Endodermal cell (in vitro differentiated cells): ENCODE measurements at regions not wholly inside any gene's neighbourhood (a gene's known extent, or its start where the extent isn't known, plus 50 kb on each side); places are given as distances from the start of the nearest gene placed in this dataset.

Source experiments
- DNase-seq: peaks from one replicate; pipeline ENCODE4 v3.0.0-alpha.2; 2017
- H3K27ac ChIP-seq: 2 replicates; pipeline ENCODE4 v1.5.1; 2013; ENCODE audit warnings: mild to moderate bottlenecking, low read depth, low read length, moderate library complexity
- H3K27me3 ChIP-seq: 2 replicates; pipeline ENCODE4 v1.6.1; 2013; ENCODE audit warnings: mild to moderate bottlenecking, low read length, moderate library complexity; ENCODE audit not compliant: insufficient read depth, control insufficient read depth, poor library complexity, severe bottlenecking
- H3K36me3 ChIP-seq: 2 replicates; pipeline ENCODE4 v1.7.0; 2013; ENCODE audit warnings: mild to moderate bottlenecking, low read length, moderate library complexity; ENCODE audit not compliant: control insufficient read depth, insufficient read depth
- H3K4me1 ChIP-seq: one replicate; pipeline ENCODE4 v1.7.0; 2013; ENCODE audit warnings: low read length; ENCODE audit not compliant: control insufficient read depth, insufficient read depth
- H3K4me3 ChIP-seq: 2 replicates; pipeline ENCODE4 v1.5.1; 2013; ENCODE audit warnings: mild to moderate bottlenecking, low read length, moderate library complexity
- H3K9ac ChIP-seq: 2 replicates; pipeline ENCODE4 v1.6.1; 2013; ENCODE audit warnings: mild to moderate bottlenecking, low read length, moderate library complexity; ENCODE audit not compliant: poor library complexity, severe bottlenecking; ENCODE audit errors: extremely low read depth
- H3K9me3 ChIP-seq: 2 replicates; pipeline ENCODE4 v1.6.1; 2013; ENCODE audit warnings: mild to moderate bottlenecking, low read length, moderate library complexity; ENCODE audit not compliant: control insufficient read depth
- H3K27ac Mint-ChIP-seq: 2 replicates; pipeline ENCODE4 v1.8.0; 2020; ENCODE audit warnings: mixed read lengths
- H3K27me3 Mint-ChIP-seq: 2 replicates; pipeline ENCODE4 v1.8.0; 2021; ENCODE audit warnings: mild to moderate bottlenecking, mixed read lengths; ENCODE audit not compliant: insufficient read depth
- H3K36me3 Mint-ChIP-seq: 2 replicates; pipeline ENCODE4 v1.8.0; 2020; ENCODE audit warnings: low read depth, mixed read lengths
- H3K4me1 Mint-ChIP-seq: 2 replicates; pipeline ENCODE4 v1.8.0; 2020; ENCODE audit warnings: mixed read lengths
- H3K4me3 Mint-ChIP-seq: 2 replicates; pipeline ENCODE4 v1.8.0; 2020; ENCODE audit warnings: mild to moderate bottlenecking, moderate library complexity, mixed read lengths
- H3K9me3 Mint-ChIP-seq: 2 replicates; pipeline ENCODE4 v1.8.0; 2020; ENCODE audit warnings: mild to moderate bottlenecking, mixed read lengths
- WGBS, 2 experiments: methylation state at CpG; one replicate each; pipeline versions ENCODE4 v1.1.5 to v1.1.7; 2013; ENCODE audit warnings: missing lambda C conversion rate in 2 of 2, mixed read lengths in 1 of 2; ENCODE audit not compliant: insufficient coverage in 1 of 2, insufficient read length in 1 of 2; 5-methylcytosine and 5-hydroxymethylcytosine counted together
- TF ChIP-seq, protein P1 (sequence below): fragments of 200-600 bp; sonication (generic); conservative IDR thresholded peaks from 2 replicates; pipeline ENCODE4 v1.5.0; 2021; ENCODE audit warnings: antibody characterized with exemption, mild to moderate bottlenecking

GRCh38 chr5:40356248-40356647 lies 323.5 kb upstream of the PTGER4 start:
- H3K27ac ChIP-seq, result no peak overlapping the region
- H3K9ac ChIP-seq, result no peak overlapping the region
- no peaks in the 10 kb centered on the region for H3K36me3 ChIP-seq
- H3K4me1 Mint-ChIP-seq, result no peaks in the 10 kb centered on the region
- no peaks in the 10 kb centered on the region for H3K9me3 ChIP-seq
- H3K27me3 Mint-ChIP-seq, result no peaks in the 10 kb centered on the region
- no peaks in the 10 kb centered on the region for H3K36me3 Mint-ChIP-seq
- no peak overlapping the region for H3K4me3 ChIP-seq
- no peak overlapping the region for H3K4me3 Mint-ChIP-seq
- H3K9me3 Mint-ChIP-seq, result no peaks in the 10 kb centered on the region
- H3K27ac Mint-ChIP-seq, result no peak overlapping the region
- H3K4me1 ChIP-seq, result no peaks in the 10 kb centered on the region
- DNase-seq, result no peak
- H3K27me3 ChIP-seq, result no peaks in the 10 kb centered on the region
- WGBS, 2 experiments, result 81% methylated on average over 1 of the region's 1 CpG; no CpG with 5 or more reads in 1 of the 2 experiments
- TF ChIP-seq, protein P1, sequence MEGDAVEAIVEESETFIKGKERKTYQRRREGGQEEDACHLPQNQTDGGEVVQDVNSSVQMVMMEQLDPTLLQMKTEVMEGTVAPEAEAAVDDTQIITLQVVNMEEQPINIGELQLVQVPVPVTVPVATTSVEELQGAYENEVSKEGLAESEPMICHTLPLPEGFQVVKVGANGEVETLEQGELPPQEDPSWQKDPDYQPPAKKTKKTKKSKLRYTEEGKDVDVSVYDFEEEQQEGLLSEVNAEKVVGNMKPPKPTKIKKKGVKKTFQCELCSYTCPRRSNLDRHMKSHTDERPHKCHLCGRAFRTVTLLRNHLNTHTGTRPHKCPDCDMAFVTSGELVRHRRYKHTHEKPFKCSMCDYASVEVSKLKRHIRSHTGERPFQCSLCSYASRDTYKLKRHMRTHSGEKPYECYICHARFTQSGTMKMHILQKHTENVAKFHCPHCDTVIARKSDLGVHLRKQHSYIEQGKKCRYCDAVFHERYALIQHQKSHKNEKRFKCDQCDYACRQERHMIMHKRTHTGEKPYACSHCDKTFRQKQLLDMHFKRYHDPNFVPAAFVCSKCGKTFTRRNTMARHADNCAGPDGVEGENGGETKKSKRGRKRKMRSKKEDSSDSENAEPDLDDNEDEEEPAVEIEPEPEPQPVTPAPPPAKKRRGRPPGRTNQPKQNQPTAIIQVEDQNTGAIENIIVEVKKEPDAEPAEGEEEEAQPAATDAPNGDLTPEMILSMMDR, result no peak

GRCh38 chr5:40355846-40356245 lies 323.9 kb upstream of the PTGER4 start:
- H3K4me3 ChIP-seq, result no peak overlapping the region
- H3K27ac ChIP-seq, result no peak overlapping the region
- no peaks in the 10 kb centered on the region for H3K27me3 ChIP-seq
- no peaks in the 10 kb centered on the region for H3K9me3 ChIP-seq
- DNase-seq, result no peak
- H3K4me3 Mint-ChIP-seq, result no peak overlapping the region
- H3K27me3 Mint-ChIP-seq, result no peaks in the 10 kb centered on the region
- H3K36me3 Mint-ChIP-seq, result no peaks in the 10 kb centered on the region
- 85 to 100% methylated on average over 2 to 4 of the region's 4 CpGs for WGBS, 2 experiments
- H3K36me3 ChIP-seq, result no peaks in the 10 kb centered on the region
- H3K9me3 Mint-ChIP-seq, result no peaks in the 10 kb centered on the region
- H3K27ac Mint-ChIP-seq, result no peak overlapping the region
- no peak overlapping the region for H3K9ac ChIP-seq
- no peaks in the 10 kb centered on the region for H3K4me1 ChIP-seq
- TF ChIP-seq, protein P1, result no peak
- no peaks in the 10 kb centered on the region for H3K4me1 Mint-ChIP-seq

- Mint-ChIP-seq H3K4me3 (no peak overlapping the region), H3K27me3 (no peaks in the 10 kb centered on the region), H3K4me1 (no peaks in the 10 kb centered on the region), H3K27ac (no peak overlapping the region), H3K9me3 (no peaks in the 10 kb centered on the region), H3K36me3 (no peaks in the 10 kb centered on the region)
- 87% methylated on average over 4 to 6 of the region's 6 CpGs for WGBS, 2 experiments
- Histone ChIP-seq H3K4me3 (no peak overlapping the region), H3K9ac (no peak overlapping the region), H3K9me3 (no peaks in the 10 kb centered on the region), H3K27ac (no peak overlapping the region), H3K4me1 (no peaks in the 10 kb centered on the region), H3K36me3 (no peaks in the 10 kb centered on the region), H3K27me3 (no peaks in the 10 kb centered on the region)
- no peak for DNase-seq
- TF ChIP-seq, protein P1, result no peak
Measured at GRCh38 chr5:40355181-40355580, 324.5 kb upstream of the PTGER4 start.
